Activated CD4-positive, alpha-beta T cell treated with anti-CD3 and anti-CD28 coated beads, Interleukin-2, amount 50 U/mL, for 24 hours (primary cell): ENCODE measurements at regions not wholly inside any gene's neighbourhood (a gene's known extent, or its start where the extent isn't known, plus 50 kb on each side); places are given as distances from the start of the nearest gene placed in this dataset.
"Not testable (repeated sequence)": the region's sequence is repeated elsewhere in the genome, so short reads cannot be mapped to it uniquely, and the experiment has no call there.

ENCODE experiments used
- DNase-seq, 2 donors: peaks; one replicate each; pipeline ENCODE4 v3.0.0-alpha.2; 2020; ENCODE audit warnings: low read depth in 1 of 2, low spot score in 1 of 2

DNA sequence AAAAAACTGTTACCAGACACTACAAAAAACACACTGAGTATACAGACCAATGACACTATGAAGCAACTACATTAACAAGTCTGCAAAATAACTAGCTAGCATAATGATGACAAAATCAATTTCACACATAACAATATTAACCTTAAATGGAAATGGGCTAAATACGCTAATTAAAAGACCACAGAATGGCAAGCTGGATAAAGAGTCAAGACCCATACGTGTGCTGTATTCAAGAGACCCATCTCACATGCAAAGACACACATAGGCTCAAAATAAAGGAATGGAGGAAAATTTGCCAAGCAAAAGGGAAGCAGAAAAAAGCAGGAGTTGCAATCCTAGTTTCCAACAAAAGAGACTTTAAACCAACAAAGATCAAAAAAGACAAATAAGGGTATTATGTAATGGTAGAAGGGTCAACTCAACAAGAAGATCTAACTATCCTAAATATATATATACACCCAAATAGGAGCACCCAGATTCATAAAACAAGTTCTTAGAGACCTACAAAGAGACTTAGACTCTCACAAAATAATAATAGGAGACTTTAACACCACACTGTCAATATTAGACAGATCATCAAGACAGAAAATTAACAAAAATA is 158.6 kb downstream of the ALDH8A1 start:
- not testable (repeated sequence) for DNase-seq

- no peak for DNase-seq
These were observed 162.5 kb downstream of the ALDH8A1 start for GRCh38 chr6:134787261-134787877.

DNA sequence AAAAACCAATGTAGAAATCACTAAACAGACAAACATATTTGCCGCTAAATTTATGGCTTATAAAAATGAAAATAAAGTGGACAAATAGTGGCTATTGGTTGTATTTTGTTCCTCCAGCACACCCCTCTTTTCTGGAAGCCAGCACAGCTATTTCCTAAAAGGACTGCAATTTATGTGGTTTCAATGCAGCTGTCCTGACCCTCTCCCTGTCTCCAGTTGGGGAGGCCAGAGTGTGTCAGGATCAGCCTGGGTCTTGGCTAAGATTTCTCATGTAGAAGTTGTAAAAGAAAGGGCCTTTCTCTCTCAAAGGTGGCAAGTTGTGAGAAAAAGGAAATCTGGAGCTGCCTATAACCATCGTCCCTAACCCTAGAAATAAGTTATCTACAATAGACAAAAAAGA is 165.6 kb downstream of the ALDH8A1 start:
- no peak for DNase-seq

- DNase-seq, result no peak
These were observed 171.5 kb downstream of the ALDH8A1 start for GRCh38 chr6:134778431-134778830.

- DNase-seq, result no peak
These were observed 175.7 kb downstream of the ALDH8A1 start for GRCh38 chr6:134774201-134774638.

DNA sequence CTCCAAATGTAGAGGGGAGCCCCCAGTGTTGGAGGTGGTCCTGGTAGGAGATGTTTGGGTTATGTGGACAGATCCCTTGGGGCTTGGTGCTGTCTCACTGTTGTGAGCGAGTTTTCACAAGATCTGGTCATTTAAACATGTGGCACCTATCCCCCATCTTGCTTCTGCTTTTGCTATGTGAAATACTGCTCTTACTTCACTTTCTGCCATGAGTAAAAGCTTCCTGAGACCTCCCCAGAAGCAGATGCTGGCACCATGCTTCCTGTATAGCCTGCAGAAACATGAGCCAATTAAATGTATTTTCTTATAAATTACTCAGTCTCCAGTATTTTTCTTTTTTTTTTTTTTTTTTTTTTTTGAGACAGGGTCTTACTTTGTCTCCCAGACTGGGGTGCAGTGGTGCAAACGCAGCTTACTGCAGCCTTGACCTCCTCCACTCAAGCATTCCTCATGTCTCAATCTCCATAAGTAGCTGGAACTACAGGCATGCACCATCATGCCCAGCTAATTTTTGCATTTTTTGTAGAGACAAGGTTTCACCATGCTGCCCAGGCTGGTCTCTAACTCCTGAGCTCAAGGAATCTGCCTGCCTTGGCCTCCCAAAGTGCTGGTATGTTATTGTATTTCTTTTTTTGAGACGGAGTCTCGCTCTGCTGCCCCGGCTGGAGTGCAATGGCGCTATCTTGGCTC is 177.1 kb downstream of the ALDH8A1 start:
- DNase-seq, result no peak

DNA sequence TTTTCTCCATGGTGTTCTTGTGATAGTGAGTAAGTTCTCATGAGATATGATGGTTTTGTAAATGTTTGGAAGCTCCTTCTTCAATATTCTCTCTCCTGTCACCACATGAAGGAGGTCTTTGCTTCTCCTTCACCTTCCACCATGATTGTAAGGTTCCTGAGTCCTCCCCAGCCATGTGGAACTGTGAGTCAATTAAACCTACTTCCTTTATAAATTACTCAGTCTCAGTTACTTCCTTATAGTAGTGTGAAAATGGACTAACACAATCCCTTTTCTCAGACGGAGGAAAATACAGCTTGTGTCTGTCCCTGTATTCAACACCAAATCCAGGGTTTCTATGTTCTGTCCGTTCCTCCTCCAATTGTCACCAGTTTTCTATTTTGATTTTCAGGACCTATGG is 181.0 kb downstream of the ALDH8A1 start:
- no peak for DNase-seq

GRCh38 chr6:134766497-134766896 is 183.4 kb downstream of the ALDH8A1 start:
- DNase-seq, result no peak

- DNase-seq, result no peak
These were observed 185.2 kb downstream of the ALDH8A1 start for GRCh38 chr6:134764741-134765140.

DNA sequence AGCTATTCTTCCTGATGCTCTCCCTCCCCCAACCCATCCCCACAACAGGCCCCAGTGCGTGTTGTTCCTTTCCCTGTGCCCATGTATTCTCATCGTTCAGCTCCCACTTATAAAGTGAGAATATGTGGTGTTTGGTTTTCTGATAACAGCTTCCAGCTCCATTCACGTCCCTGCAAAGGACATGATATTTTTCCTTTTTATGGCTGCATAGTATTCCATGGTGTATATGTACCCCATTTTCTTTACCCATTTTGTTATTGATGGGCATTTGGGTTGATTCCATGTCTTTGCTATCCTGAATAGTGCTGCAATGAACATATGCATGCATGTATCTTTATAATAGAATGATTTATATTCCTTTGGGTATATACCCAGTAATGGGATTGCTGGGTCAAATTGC is 186.3 kb downstream of the ALDH8A1 start:
- not testable (repeated sequence) for DNase-seq

GRCh38 chr6:134758621-134759020 is 191.3 kb downstream of the ALDH8A1 start:
- no peak for DNase-seq

DNA sequence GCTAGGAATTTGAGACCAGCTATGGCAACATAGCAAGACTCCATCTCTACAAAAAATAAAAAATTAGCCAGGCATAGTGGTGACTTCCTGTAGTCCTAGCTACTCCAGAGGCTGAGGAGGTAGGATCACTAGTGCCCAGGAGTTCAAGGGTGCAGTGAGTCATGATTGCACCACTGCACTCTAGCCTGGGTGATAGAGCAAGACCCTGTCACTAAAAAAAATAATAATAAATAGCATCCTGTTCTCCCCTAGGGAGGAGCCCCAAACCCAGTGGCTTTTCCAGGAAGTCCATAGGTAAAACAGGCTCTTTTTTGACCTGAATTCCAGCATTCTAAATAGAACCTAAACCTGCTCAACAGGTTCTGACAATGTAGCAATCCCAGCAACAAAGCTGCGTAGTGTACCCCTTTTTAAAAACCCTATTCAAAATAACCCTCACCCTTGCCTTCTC is 192.0 kb downstream of the ALDH8A1 start:
- no peak for DNase-seq

DNA sequence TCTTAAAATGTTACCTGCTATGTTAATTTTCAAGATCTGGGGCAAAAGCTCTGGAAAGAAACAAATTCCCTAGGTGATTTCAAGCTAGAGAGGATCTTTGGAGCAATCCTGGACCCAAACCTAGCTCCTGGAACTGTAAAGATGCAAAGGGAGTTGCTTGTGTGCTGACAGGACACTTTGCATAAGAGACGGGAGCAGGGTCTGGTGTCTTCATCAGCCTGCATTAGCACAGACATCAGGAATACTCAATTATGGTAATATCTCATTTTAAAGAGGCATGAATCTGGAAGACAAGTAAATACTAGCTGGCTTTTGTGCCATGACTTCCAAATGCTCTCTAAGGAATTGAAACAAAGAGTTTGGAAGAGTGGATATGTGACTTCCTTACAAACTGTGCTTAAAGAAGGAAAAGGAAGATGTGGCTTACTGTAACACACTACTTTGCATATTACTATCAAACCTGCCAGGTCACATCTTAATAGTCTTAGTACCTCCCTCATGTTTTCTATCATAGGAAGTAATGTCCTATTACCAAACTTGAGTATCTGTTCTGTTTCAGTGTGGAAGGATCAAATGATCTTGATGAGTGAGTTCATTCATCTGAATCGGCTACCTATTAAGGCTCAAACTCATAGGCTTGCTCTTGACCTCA is 193.4 kb downstream of the ALDH8A1 start:
- no peak for DNase-seq

DNA sequence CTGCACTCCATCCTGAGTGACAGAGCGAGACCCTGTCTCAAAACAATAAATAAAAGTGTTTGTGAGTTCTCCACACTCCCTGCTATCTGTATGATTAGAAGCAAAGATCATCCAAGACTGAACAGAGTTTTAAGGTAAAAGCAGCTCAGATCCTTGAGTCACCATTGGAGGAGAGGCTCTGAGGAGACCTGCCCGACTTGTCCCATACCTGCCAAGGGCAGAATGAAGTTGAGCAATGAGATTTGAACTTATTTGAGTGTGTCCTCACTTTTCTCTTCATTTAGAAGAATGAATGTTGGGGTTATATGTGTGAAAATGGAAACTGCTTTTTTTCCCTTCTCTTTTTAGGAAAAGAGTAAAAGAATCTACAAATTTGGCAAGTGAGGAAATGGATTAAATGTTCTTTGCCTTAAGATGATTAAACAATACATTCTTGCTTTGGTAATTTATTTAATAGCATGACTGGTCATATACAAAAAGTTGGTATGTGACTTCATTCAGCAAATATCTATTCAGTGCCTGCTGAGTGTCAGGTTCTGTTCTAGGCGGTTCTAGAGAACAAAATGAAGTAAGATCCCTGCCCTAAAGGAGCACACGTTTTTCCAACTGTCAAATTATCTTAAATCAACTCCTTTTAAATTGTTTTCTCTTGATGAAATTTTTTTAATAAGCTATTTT is 195.7 kb downstream of the ALDH8A1 start:
- no peak for DNase-seq

GRCh38 chr6:134753001-134753400 is 196.9 kb downstream of the ALDH8A1 start:
- DNase-seq, result no peak

DNA sequence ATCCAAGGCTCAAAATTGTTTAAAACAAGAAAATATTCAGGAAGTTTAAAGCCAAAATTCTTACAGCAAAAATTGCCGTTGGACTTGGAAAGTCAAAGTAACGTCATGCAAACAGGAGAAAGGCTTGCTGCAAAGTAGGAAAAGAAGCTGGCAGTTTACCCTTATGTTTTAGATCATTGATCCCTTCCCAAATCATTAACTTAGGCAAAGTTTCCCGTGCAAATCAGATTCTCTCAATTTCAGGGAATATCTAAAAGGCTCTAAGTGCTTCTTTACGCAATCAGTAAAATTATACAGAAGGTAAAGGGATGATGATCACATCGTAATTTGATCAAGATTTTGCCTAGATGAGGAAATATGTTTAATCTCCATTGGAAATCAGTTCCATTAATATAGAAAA is 197.5 kb downstream of the ALDH8A1 start:
- DNase-seq, result no peak

- no peak for DNase-seq
These were observed 199.2 kb downstream of the ALDH8A1 start for GRCh38 chr6:134750669-134751068.

DNA sequence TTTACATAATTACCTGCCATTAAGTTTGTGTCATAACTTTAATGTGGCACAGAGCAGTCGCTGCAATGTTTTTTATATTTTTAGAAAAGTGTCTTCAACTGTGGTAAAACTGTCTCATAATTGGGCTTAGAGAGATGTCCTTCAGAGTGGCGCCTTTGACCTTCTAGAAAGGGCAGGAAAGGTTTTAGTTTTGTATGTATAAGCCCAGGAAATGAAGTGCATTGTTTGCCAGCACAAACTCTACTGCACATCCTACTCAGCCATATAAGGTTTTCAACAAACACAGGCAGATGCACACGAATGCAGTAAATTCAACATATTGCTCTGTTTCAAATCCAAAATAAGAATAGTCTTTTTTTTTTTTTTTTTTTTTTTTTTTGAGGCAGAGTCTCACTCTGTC is 201.4 kb downstream of the ALDH8A1 start:
- DNase-seq, result no peak

DNA sequence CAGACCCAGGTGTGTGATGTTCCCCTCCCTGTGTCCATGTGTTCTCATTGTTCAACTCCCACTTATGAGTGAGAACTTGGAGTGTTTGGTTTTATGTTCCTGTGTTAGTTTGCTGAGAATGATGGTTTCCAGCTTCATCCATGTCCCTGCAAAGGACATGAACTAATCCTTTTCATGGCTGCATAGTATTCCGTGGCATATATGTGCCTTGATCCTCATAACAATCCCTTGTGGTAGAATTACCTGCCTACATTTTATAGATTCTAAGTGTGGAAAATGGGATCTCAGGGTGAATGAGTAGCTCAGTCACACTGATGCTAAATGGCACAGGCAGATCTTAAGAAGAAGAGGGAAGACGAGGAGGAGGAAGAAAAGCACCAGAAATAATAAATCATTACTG is 202.7 kb downstream of the ALDH8A1 start:
- DNase-seq, result not testable (repeated sequence)

DNA sequence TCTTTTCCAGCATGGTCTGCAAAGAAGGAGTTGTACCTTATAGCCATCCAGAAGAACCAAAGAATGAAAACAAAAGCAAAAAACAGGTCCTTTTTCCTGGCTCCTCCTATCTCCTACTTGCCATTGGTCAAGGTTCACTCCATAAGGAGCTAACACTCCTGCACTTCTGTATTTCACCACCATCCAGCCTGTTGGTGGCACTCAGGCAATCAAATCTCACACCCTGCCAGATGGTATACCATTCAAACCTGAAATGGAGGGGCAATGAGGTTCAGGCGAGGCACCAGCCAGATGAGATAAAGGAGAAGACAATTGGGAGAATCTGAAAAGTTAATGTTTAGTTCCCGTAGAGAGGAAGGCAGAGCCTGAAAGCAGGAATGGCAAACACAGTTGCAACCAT is 203.8 kb downstream of the ALDH8A1 start:
- DNase-seq, result no peak

DNA sequence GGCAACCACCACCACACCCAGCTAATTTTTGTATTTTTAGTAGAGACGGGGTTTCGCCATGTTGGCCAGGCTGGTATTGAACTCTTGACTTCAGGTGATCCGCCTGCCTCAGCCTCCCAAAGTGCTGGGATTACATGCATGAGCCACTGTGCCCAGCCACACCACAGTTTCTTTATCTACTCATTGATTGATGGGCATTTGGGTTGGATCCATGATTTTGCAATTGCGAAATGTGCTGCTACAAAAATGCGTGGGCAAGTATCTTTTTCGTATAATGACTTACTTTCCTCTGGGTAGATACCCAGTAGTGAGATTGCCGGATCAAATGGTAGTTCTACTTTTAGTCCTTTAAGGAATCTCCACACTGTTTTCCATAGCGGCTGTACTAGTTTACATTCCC is 204.7 kb downstream of the ALDH8A1 start:
- not testable (repeated sequence) for DNase-seq
